GM06990 (cell line): ENCODE measurements at regions not wholly inside any gene's neighbourhood (a gene's known extent, or its start where the extent isn't known, plus 50 kb on each side); places are given as distances from the start of the nearest gene placed in this dataset.

Experiments used
- DNase-seq: peaks from one replicate; pipeline ENCODE4 v3.0.0-alpha.2; 2011; ENCODE audit not compliant: insufficient read length; ENCODE audit errors: extremely low read depth
- H3K27me3 ChIP-seq: replicated peaks from 2 replicates; pipeline ENCODE4 v1.6.0; 2011; ENCODE audit warnings: low read length; ENCODE audit not compliant: control insufficient read depth, insufficient read depth
- H3K36me3 ChIP-seq: 2 replicates; pipeline ENCODE4 v1.5.1; 2011; ENCODE audit warnings: low read length; ENCODE audit not compliant: control insufficient read depth, insufficient read depth
- H3K4me3 ChIP-seq: replicated peaks from 2 replicates; pipeline ENCODE4 v1.5.1; 2011; ENCODE audit warnings: low read depth, mild to moderate bottlenecking, control low read depth, low read length
- CTCF ChIP-seq: IDR thresholded peaks from 2 replicates; pipeline ENCODE4 v1.5.1; 2011; ENCODE audit warnings: low read length, control low read depth, mild to moderate bottlenecking, inconsistent platforms; ENCODE audit not compliant: insufficient read depth, poor library complexity, severe bottlenecking

DNA sequence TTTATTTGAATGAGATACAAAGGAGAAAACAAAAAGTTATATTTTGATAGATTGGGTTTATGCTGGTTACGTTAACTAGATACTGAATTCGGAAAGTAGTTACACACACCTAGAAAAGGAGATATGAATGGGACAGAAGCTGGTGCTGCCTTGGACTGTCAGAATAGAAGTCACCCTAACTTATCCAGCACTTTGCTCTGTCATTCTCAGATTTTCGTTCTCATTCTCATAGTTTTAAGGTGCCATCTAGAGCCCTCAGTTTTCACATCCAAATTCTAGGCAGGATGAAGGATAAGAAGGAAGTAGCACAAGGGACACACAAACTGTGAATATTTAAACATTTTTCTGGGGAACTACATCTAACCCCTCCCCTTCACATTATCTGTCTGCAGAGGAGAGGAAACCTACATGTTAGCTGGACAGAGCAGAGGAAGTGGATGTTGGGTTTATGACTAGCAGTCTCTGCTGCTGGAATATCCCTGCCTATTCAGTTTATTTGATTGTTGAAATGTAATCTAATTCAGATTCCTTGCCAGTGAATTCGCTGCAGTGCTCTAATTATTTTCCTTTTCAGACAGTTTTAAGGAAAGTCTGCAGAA lies 521.9 kb downstream of the FAT4 start:
- Histone ChIP-seq H3K36me3 (no peaks in the 10 kb centered on the region), H3K27me3 (no peaks in the 10 kb centered on the region), H3K4me3 (no peak overlapping the region)
- TF ChIP-seq CTCF, result no peak
- DNase-seq, result no peak

- TF ChIP-seq CTCF, result no peak
- no peaks in the 10 kb centered on the region for H3K36me3 ChIP-seq
- H3K4me3 ChIP-seq, result no peak overlapping the region
- DNase-seq, result no peak
- no peaks in the 10 kb centered on the region for H3K27me3 ChIP-seq
Measured at GRCh38 chr4:125837493-125838201, 522.9 kb downstream of the FAT4 start.

DNA sequence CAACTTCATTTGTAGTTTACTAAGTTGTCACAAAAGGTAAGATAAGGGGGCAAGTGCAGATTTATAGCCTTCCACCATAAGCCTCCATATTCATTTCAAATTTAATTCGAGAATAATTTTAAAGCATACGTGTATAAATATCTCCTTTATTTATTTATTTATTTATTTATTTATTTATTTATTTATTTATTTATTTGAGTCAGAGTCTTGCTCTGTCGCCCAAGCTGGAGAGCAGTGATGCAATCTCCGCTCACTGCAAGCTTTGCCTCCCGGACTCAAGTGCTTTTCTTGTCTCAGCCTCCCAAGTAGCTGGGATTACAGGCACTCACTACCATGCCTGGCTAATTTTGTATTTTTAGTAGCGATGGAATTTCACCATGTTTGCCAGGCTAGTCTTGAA lies 523.4 kb downstream of the FAT4 start:
- Histone ChIP-seq H3K36me3 (no peaks in the 10 kb centered on the region), H3K27me3 (no peaks in the 10 kb centered on the region), H3K4me3 (no peak overlapping the region)
- TF ChIP-seq CTCF, result no peak
- no peak for DNase-seq

GRCh38 chr4:125838924-125839323 lies 524.2 kb downstream of the FAT4 start:
- Histone ChIP-seq H3K27me3 (no peaks in the 10 kb centered on the region), H3K4me3 (no peak overlapping the region), H3K36me3 (no peaks in the 10 kb centered on the region)
- DNase-seq, result no peak
- TF ChIP-seq CTCF, result no peak

DNA sequence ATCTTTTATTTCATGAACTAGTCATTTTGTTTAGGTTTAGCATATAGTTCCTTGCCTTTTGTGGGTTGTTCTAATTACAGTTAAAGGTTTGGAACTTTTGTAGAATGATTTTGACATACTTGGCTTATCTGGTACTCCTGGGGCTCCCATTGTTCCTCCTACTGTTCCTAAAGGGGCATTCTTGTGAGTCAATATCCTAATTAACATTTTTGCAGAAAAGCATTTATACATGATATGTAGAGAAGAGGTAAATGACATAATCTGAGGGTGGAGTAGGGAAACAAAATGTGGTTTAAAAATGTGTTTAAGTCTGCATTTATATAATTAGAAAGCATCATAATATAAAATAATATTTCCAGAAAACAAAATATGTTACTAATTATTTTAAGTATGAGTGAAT lies 529.2 kb downstream of the FAT4 start:
- Histone ChIP-seq H3K4me3 (no peak overlapping the region), H3K36me3 (no peaks in the 10 kb centered on the region), H3K27me3 (no peaks in the 10 kb centered on the region)
- no peak for TF ChIP-seq CTCF
- DNase-seq, result no peak
